H1 (cell line): ENCODE measurements at regions not wholly inside any gene's neighbourhood (a gene's known extent, or its start where the extent isn't known, plus 50 kb on each side); places are given as distances from the start of the nearest gene placed in this dataset.

Experiments
- CTCF ChIA-PET: fragments of 300-600 bp; sonication (Branson Sonifier 250); formaldehyde crosslinking; loops from one replicate; lab custom pipeline; 2021; ENCODE audit not compliant: partially characterized antibody; lab: Charles Lee
- POLR2A ChIA-PET: fragments of 300-600 bp; sonication (Branson Sonifier 250); formaldehyde crosslinking; loops from one replicate; lab custom pipeline; 2021; ENCODE audit warnings: inconsistent platforms; ENCODE audit not compliant: partially characterized antibody; lab: Charles Lee
- DNase-seq, 2 experiments: peaks; one replicate each; pipeline versions ENCODE4 v3.0.0 to v3.0.0-alpha.2; 2010 to 2022; ENCODE audit warnings: low spot score in 2 of 2, low read depth in 1 of 2, mixed read lengths in 1 of 2
- FAIRE-seq: peaks from 2 replicates; lab custom pipeline; 2011; peaks lifted over from hg19 to GRCh38; lab: Jason Lieb, UNC
- H2AFZ ChIP-seq: 2 replicates; pipeline ENCODE4 v1.8.1; 2012; ENCODE audit warnings: low read length, inconsistent platforms
- H2AK5ac ChIP-seq: 2 replicates; pipeline ENCODE4 v1.6.1; 2013; ENCODE audit warnings: low read depth, low read length
- H2BK120ac ChIP-seq: replicated peaks from 2 replicates; pipeline ENCODE3; 2013; ENCODE audit warnings: low read depth, low read length, inconsistent platforms
- H2BK12ac ChIP-seq: 2 replicates; pipeline ENCODE4 v1.6.1; 2013; ENCODE audit warnings: low read depth, low read length
- H2BK15ac ChIP-seq: 2 replicates; pipeline ENCODE4 v1.6.1; 2013; ENCODE audit warnings: low read length
- H2BK20ac ChIP-seq: 2 replicates; pipeline ENCODE4 v1.6.1; 2013; ENCODE audit warnings: low read length
- H2BK5ac ChIP-seq: 2 replicates; pipeline ENCODE4 v1.6.1; 2013; ENCODE audit warnings: low read depth, low read length
- H3K14ac ChIP-seq: 2 replicates; pipeline ENCODE4 v1.6.1; 2013; ENCODE audit warnings: inconsistent platforms; ENCODE audit not compliant: insufficient read length
- H3K18ac ChIP-seq: 2 replicates; pipeline ENCODE4 v1.6.1; 2013; ENCODE audit warnings: low read length; ENCODE audit errors: extremely low read depth
- H3K23ac ChIP-seq: 2 replicates; pipeline ENCODE4 v1.6.1; 2013; ENCODE audit warnings: inconsistent platforms; ENCODE audit not compliant: insufficient read length
- H3K23me2 ChIP-seq: 2 replicates; pipeline ENCODE4 v1.6.1; 2013; ENCODE audit warnings: low read depth, low read length
- H3K27ac ChIP-seq: 2 replicates; pipeline ENCODE4 v1.6.1; 2011; ENCODE audit warnings: low read depth, low read length, inconsistent platforms
- H3K27me3 ChIP-seq, 4 experiments: replicated peaks in 1 of 4; 1 replicate in 1 of 4; 2 replicates in 3 of 4; pipeline versions ENCODE4 v1.6.1 to v1.8.1; 2011 to 2013; ENCODE audit warnings: low read length in 3 of 4, mild to moderate bottlenecking in 3 of 4, inconsistent platforms in 2 of 4, mixed read lengths in 2 of 4, moderate library complexity in 1 of 4; ENCODE audit not compliant: control insufficient read depth in 3 of 4, insufficient read depth in 3 of 4; ENCODE audit errors: extremely low read depth in 1 of 4
- H3K36me3 ChIP-seq, 4 experiments: 2 replicates each; pipeline versions ENCODE4 v1.6.1 to v1.8.1; 2011 to 2013; ENCODE audit warnings: mild to moderate bottlenecking in 4 of 4, low read length in 3 of 4, moderate library complexity in 2 of 4, control low read depth in 1 of 4, inconsistent platforms in 1 of 4; ENCODE audit not compliant: insufficient read depth in 4 of 4, control insufficient read depth in 2 of 4
- H3K4ac ChIP-seq: replicated peaks from 2 replicates; pipeline ENCODE3; 2013; ENCODE audit warnings: low read length, low read depth, mixed read lengths, inconsistent platforms; ENCODE audit not compliant: insufficient read length
- H3K4me1 ChIP-seq, 4 experiments: replicated peaks in 1 of 4; 1 replicate in 1 of 4; 2 replicates in 3 of 4; pipeline versions ENCODE4 v1.6.1 to v1.8.1; 2011 to 2013; ENCODE audit warnings: low read length in 3 of 4, inconsistent platforms in 2 of 4, mixed read lengths in 1 of 4; ENCODE audit not compliant: insufficient read depth in 4 of 4, control insufficient read depth in 3 of 4
- H3K4me2 ChIP-seq, 2 experiments: 2 replicates each; pipeline versions ENCODE4 v1.6.1 to v1.8.1; 2011 to 2013; ENCODE audit warnings: low read depth in 2 of 2, low read length in 2 of 2, control low read depth in 1 of 2, inconsistent platforms in 1 of 2, mild to moderate bottlenecking in 1 of 2; ENCODE audit not compliant: insufficient read depth in 1 of 2
- H3K4me3 ChIP-seq, 4 experiments: fragments of 200-600, 300-600 bp in 1 of 4; sonication (generic), shearing (Covaris generic), sonication (Bioruptor Twin) in 1 of 4; 2 replicates each; pipeline versions ENCODE4 v1.5.1 to v1.8.1; 2011 to 2016; ENCODE audit warnings: low read length in 4 of 4, low read depth in 3 of 4, control low read depth in 2 of 4, inconsistent platforms in 2 of 4, mild to moderate bottlenecking in 2 of 4, mixed read lengths in 1 of 4, moderate library complexity in 1 of 4; ENCODE audit not compliant: insufficient read depth in 2 of 4; ENCODE audit errors: extremely low read depth in 1 of 4
- H3K56ac ChIP-seq: replicated peaks from 2 replicates; pipeline ENCODE3; 2013; ENCODE audit warnings: low read depth, mild to moderate bottlenecking, mixed read lengths, low read length, inconsistent platforms; ENCODE audit not compliant: insufficient read length
- H3K79me1 ChIP-seq: 2 replicates; pipeline ENCODE4 v1.6.1; 2013; ENCODE audit warnings: low read depth, low read length, control low read depth
- H3K79me2 ChIP-seq, 2 experiments: 2 replicates each; pipeline versions ENCODE4 v1.6.1 to v1.8.1; 2012 to 2013; ENCODE audit warnings: low read length in 2 of 2, mild to moderate bottlenecking in 2 of 2, inconsistent platforms in 1 of 2; ENCODE audit not compliant: insufficient read depth in 2 of 2, control insufficient read depth in 1 of 2
- H3K9ac ChIP-seq, 4 experiments: replicated peaks in 1 of 4; 1 replicate in 1 of 4; 2 replicates in 3 of 4; pipeline versions ENCODE4 v1.6.1 to v1.8.1; 2011 to 2013; ENCODE audit warnings: low read depth in 3 of 4, low read length in 3 of 4, control low read depth in 2 of 4, mild to moderate bottlenecking in 2 of 4, moderate library complexity in 2 of 4, inconsistent platforms in 1 of 4; ENCODE audit errors: extremely low read depth in 1 of 4
- H3K9me3 ChIP-seq, 2 experiments: 2 replicates each; pipeline versions ENCODE4 v1.6.1 to v1.8.1; 2012 to 2013; ENCODE audit warnings: mild to moderate bottlenecking in 2 of 2, moderate library complexity in 2 of 2, control low read depth in 1 of 2, inconsistent platforms in 1 of 2, low read depth in 1 of 2, low read length in 1 of 2, mixed read lengths in 1 of 2; ENCODE audit not compliant: insufficient read depth in 2 of 2
- H4K20me1 ChIP-seq, 2 experiments: replicated peaks in 1 of 2; 2 replicates each; pipeline versions ENCODE3 to v1.8.1; 2011 to 2013; ENCODE audit warnings: inconsistent platforms in 2 of 2, low read length in 2 of 2, mild to moderate bottlenecking in 1 of 2; ENCODE audit not compliant: insufficient read depth in 2 of 2, control insufficient read depth in 1 of 2
- H4K5ac ChIP-seq: 2 replicates; pipeline ENCODE4 v1.6.1; 2013; ENCODE audit warnings: low read length, low read depth, mixed read lengths, inconsistent platforms; ENCODE audit not compliant: insufficient read length
- H4K8ac ChIP-seq: 2 replicates; pipeline ENCODE4 v1.8.0; 2013; ENCODE audit warnings: mild to moderate bottlenecking, moderate library complexity, low read length, inconsistent platforms; ENCODE audit not compliant: insufficient read depth; ENCODE audit errors: extremely low read depth
- H4K91ac ChIP-seq: replicated peaks from 2 replicates; pipeline ENCODE3; 2013; ENCODE audit warnings: low read length, mixed read lengths, inconsistent platforms; ENCODE audit not compliant: insufficient read length
- CBX5 ChIP-seq: fragments of 300-800, 300-1000 bp; sonication (generic); IDR thresholded peaks from 2 replicates; pipeline ENCODE4 v1.7.1; 2016; ENCODE audit warnings: antibody characterized with exemption, low read length, low read depth
- CHD2 ChIP-seq: IDR thresholded peaks from 2 replicates; pipeline ENCODE4 v1.6.1; 2012; ENCODE audit warnings: low read length, improper control_type of control experiment
- CTBP2 ChIP-seq: IDR thresholded peaks from 2 replicates; pipeline ENCODE4 v1.7.0; 2011; ENCODE audit warnings: borderline replicate concordance, mild to moderate bottlenecking, moderate library complexity, mixed read lengths, low read length; ENCODE audit not compliant: insufficient read depth, insufficient read length
- HDAC2 ChIP-seq, 2 experiments: fragments of 300-600 bp in 1 of 2; sonication (generic) in 1 of 2; IDR thresholded peaks; 2 replicates each; pipeline ENCODE4 v1.6.1; 2011 to 2012; ENCODE audit warnings: low read depth in 2 of 2, low read length in 2 of 2, mild to moderate bottlenecking in 2 of 2, moderate library complexity in 2 of 2, borderline replicate concordance in 1 of 2, inconsistent platforms in 1 of 2
- NRF1 ChIP-seq: IDR thresholded peaks from 2 replicates; pipeline ENCODE4 v1.6.1; 2011; ENCODE audit warnings: mild to moderate bottlenecking, low read depth, low read length, improper control_type of control experiment
- WGBS, 2 experiments: shearing (Covaris generic) in 1 of 2; methylation state at CpG; one replicate each; pipeline versions ENCODE4 v1.1.6 to v1.1.7; 2013 to 2015; ENCODE audit warnings: low lambda C conversion rate in 2 of 2, mixed read lengths in 2 of 2, inconsistent platforms in 1 of 2, low coverage in 1 of 2, missing lambda C conversion rate in 1 of 2; ENCODE audit not compliant: insufficient replicate concordance in 2 of 2, insufficient coverage in 1 of 2, insufficient read length in 1 of 2; ENCODE audit errors: extremely low coverage in 1 of 2, missing lambda C conversion rate in 1 of 2; 5-methylcytosine and 5-hydroxymethylcytosine counted together
- TF ChIP-seq, protein P1 (sequence below): IDR thresholded peaks from 2 replicates; pipeline ENCODE4 v1.6.1; 2012; ENCODE audit warnings: inconsistent platforms

DNA sequence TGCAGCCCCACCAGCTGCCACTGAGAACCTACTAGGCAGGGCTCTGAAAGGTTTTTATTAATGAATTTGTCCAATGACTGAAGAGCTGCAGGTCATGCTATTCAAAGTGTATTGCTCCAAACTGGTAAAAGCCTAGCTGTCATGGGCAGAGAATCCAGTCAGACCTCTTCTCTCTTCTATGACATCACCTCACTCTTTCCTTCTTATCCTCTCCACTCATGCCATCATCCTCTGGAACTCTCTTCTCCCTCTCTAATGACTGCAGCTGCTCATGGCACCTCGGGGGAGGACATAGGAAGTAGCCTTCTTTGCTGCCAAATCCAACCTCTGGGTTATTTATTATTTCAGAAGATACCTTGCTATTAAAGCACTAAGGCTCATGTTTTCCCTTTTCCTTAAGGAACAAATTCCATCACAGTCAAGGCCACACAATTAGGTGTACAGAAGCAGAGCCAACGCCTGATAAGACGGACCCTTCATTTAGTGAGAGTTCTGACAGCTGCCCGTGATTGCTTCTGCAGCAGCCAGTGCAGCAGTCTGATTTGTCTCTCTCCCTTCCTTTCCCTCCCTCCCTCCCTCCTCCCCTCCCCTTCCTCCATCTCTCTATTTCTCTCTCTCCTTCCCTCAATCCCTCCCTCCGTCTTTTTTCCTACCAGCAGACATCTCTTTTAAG lies 87.0 kb upstream of the ONECUT1 start:
- no peak overlapping the region for H3K4ac ChIP-seq
- H4K8ac ChIP-seq: no peak overlapping the region
- H2BK12ac ChIP-seq: no peak overlapping the region
- no peaks in the 10 kb centered on the region for H3K27me3 ChIP-seq
- DNase-seq (no peak), FAIRE-seq (no peak)
- H4K91ac ChIP-seq: no peak overlapping the region
- ChIA-PET POLR2A (no interaction called here), CTCF (interaction anchor here (0.6 kb wide), 1 partner anchor 1287 kb away, joined by 3 read pairs; no protein-coding TSS in a partner anchor)
- H3K4me3 ChIP-seq: no peak overlapping the region
- no peak overlapping the region for H3K18ac ChIP-seq
- 85 to 100% methylated on average over 1 to 4 of the region's 5 CpGs for WGBS, 2 experiments
- no peak overlapping the region for H3K14ac ChIP-seq
- no peaks in the 10 kb centered on the region for H3K79me2 ChIP-seq
- no peak overlapping the region for H2BK5ac ChIP-seq
- no peak overlapping the region for H3K23ac ChIP-seq
- no peak overlapping the region for H3K4me2 ChIP-seq
- H3K23me2 ChIP-seq: no peaks in the 10 kb centered on the region
- H3K36me3 ChIP-seq: no peaks in the 10 kb centered on the region
- H3K9ac ChIP-seq: no peak overlapping the region
- no peaks in the 10 kb centered on the region for H4K20me1 ChIP-seq
- peaks cover 0 to 3% (median 1%) of the 10 kb centered on the region in 4 experiments; a peak in 3 of 7 replicates for H3K4me1 ChIP-seq
- H3K9me3 ChIP-seq: no peaks in the 10 kb centered on the region
- no peak overlapping the region for H3K56ac ChIP-seq
- TF ChIP-seq CTBP2 (no peak), HDAC2 (IDR thresholded peaks at IDR 0.05; ENCODE audit: borderline replicate concordance in 1 of 2, low read depth in 2 of 2, low read length in 2 of 2) (no peak), CBX5 (no peak), NRF1 (no peak), CHD2 (no peak)
- TF ChIP-seq, protein P1, sequence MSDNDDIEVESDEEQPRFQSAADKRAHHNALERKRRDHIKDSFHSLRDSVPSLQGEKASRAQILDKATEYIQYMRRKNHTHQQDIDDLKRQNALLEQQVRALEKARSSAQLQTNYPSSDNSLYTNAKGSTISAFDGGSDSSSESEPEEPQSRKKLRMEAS: no peak
- no peak overlapping the region for H4K5ac ChIP-seq
- H2BK15ac ChIP-seq: no peak overlapping the region
- H2BK120ac ChIP-seq: no peak overlapping the region
- H2AK5ac ChIP-seq: no peak overlapping the region
- no peak overlapping the region for H2AFZ ChIP-seq
- H3K79me1 ChIP-seq: no peaks in the 10 kb centered on the region
- no peak overlapping the region for H2BK20ac ChIP-seq
- H3K27ac ChIP-seq: no peak overlapping the region
